Breast epithelium (tissue), 3 donors: ENCODE measurements at regions not wholly inside any gene's neighbourhood (a gene's known extent, or its start where the extent isn't known, plus 50 kb on each side); places are given as distances from the start of the nearest gene placed in this dataset.

ENCODE experiments used
- POLR2A ChIP-seq: fragments of 450-650 bp; IDR thresholded peaks from one replicate; pipeline ENCODE4 v1.6.1; 2016; ENCODE audit warnings: antibody characterized with exemption, mild to moderate bottlenecking, moderate library complexity
- POLR2AphosphoS5 ChIP-seq, 3 donors: sonication (generic); formaldehyde crosslinking; IDR thresholded peaks; one replicate each; pipeline ENCODE4 v1.6.1; 2017; ENCODE audit warnings: antibody characterized with exemption in 3 of 3
- TF ChIP-seq, protein P1 (sequence below), 3 donors: fragments of 450-650 bp; IDR thresholded peaks; one replicate each; pipeline ENCODE4 v1.5.1; 2016 to 2017; ENCODE audit warnings: antibody characterized with exemption in 3 of 3, mild to moderate bottlenecking in 3 of 3, moderate library complexity in 3 of 3

DNA sequence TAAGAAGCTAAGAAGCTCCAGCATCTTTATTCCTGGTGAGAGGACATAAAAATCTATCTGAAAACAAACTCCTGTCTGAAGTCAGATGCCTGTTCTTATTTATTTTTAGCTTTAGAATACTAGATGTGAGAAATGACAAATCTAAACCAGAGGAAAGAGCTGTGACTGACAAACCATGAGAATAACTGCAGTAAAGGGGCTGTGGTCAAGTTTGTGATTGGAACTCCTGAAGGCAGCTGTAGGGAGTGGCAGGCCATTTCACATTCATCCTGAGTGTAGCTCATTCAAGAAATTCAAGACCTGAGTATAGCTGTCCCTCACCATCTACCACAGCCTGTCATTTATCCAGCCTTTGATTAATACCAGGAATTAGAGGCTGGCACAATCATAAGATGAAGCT, 718.8 kb downstream of the BRINP1 start:
- TF ChIP-seq POLR2A = no peak
- TF ChIP-seq, protein P1, sequence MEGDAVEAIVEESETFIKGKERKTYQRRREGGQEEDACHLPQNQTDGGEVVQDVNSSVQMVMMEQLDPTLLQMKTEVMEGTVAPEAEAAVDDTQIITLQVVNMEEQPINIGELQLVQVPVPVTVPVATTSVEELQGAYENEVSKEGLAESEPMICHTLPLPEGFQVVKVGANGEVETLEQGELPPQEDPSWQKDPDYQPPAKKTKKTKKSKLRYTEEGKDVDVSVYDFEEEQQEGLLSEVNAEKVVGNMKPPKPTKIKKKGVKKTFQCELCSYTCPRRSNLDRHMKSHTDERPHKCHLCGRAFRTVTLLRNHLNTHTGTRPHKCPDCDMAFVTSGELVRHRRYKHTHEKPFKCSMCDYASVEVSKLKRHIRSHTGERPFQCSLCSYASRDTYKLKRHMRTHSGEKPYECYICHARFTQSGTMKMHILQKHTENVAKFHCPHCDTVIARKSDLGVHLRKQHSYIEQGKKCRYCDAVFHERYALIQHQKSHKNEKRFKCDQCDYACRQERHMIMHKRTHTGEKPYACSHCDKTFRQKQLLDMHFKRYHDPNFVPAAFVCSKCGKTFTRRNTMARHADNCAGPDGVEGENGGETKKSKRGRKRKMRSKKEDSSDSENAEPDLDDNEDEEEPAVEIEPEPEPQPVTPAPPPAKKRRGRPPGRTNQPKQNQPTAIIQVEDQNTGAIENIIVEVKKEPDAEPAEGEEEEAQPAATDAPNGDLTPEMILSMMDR (IDR thresholded peaks at IDR 0.05) = no peak
- no peak for TF ChIP-seq POLR2AphosphoS5 (IDR thresholded peaks at IDR 0.05)
